Neural progenitor cell (in vitro differentiated cells): ENCODE measurements at regions not wholly inside any gene's neighbourhood (a gene's known extent, or its start where the extent isn't known, plus 50 kb on each side); places are given as distances from the start of the nearest gene placed in this dataset.
"Not testable (repeated sequence)": the region's sequence is repeated elsewhere in the genome, so short reads cannot be mapped to it uniquely, and the experiment has no call there.

Experiments
- CTCF ChIP-seq: fragments of 200-600 bp; sonication (generic); IDR thresholded peaks from 2 replicates; pipeline ENCODE4 v1.5.1; 2017; ENCODE audit warnings: antibody characterized with exemption, mild to moderate bottlenecking
- EZH2 ChIP-seq: fragments of 200-600 bp; sonication (generic); IDR thresholded peaks from 2 replicates; pipeline ENCODE4 v1.6.1; 2017; ENCODE audit warnings: antibody characterized with exemption, mild to moderate bottlenecking, moderate library complexity

- TF ChIP-seq CTCF, EZH2: not testable (repeated sequence)
These were observed 78.7 kb upstream of the DRD5 start for GRCh38 chr4:9702696-9703095.
